Peyer's patch (tissue), 4 donors: ENCODE measurements at regions not wholly inside any gene's neighbourhood (a gene's known extent, or its start where the extent isn't known, plus 50 kb on each side); places are given as distances from the start of the nearest gene placed in this dataset.

Experiments used
- CTCF ChIP-seq, 6 experiments: fragments of 450-650 bp in 4 of 6; fragments of 200-600 bp in 2 of 6; sonication (generic) in 1 of 6; IDR thresholded peaks; one replicate each; pipeline ENCODE4 v1.5.1; 2017 to 2019; ENCODE audit warnings: antibody characterized with exemption in 6 of 6, mild to moderate bottlenecking in 3 of 6, moderate library complexity in 1 of 6
- POLR2A ChIP-seq, 2 donors: fragments of 450-650 bp; IDR thresholded peaks; one replicate each; pipeline ENCODE4 v1.5.1; 2017; ENCODE audit warnings: antibody characterized with exemption in 2 of 2, mild to moderate bottlenecking in 2 of 2, moderate library complexity in 2 of 2

DNA sequence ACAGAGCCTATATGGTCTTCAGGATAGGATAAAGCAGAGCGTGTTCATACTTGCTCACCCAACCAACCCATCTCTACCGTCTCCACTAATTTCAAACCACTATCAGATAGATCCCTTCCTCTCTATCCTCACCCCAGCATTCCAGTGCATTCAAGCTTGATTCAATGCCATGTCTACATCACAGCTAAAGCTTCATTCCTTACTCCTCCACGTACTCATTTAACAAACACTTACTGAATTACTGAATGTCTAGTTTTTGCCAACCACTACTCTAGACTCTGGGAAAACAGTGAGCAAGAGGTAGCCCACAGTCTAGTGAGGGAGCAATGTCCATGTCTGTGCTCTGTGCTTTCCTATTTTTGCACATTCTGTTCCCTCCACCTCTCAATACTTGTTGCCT, 163.5 kb upstream of the MSX2 start:
- no peak for TF ChIP-seq CTCF (IDR thresholded peaks at IDR 0.05)
- TF ChIP-seq POLR2A (IDR thresholded peaks at IDR 0.05) = no peak
